Panc1 (cell line): ENCODE measurements at regions not wholly inside any gene's neighbourhood (a gene's known extent, or its start where the extent isn't known, plus 50 kb on each side); places are given as distances from the start of the nearest gene placed in this dataset.
"Not testable (repeated sequence)": the region's sequence is repeated elsewhere in the genome, so short reads cannot be mapped to it uniquely, and the experiment has no call there.

ENCODE experiments used
- ATAC-seq: fragments of 200-7000 bp; cut with Tn5 transposase; 2 replicates; pipeline ENCODE4 v1.9.1; 2020; ENCODE audit warnings: mild to moderate bottlenecking, moderate library complexity
- BruUV-seq: library from RNA; stranded (reverse); fragments of 400-500 nt; replicated peaks from 2 replicates; lab custom pipeline; 2021; lab: Mats Ljungman, UMichigan
- CTCF ChIA-PET: fragments of 300-600 bp; sonication (Branson Sonifier 250); formaldehyde crosslinking; loops from one replicate; lab custom pipeline; 2022; ENCODE audit warnings: antibody characterized with exemption; lab: Charles Lee
- POLR2A ChIA-PET: fragments of 300-600 bp; sonication (Branson Sonifier 250); formaldehyde crosslinking; loops from one replicate; lab custom pipeline; 2022; ENCODE audit warnings: antibody characterized with exemption; lab: Charles Lee
- DNase-seq: peaks from one replicate; pipeline ENCODE4 v3.0.0-alpha.2; 2010; ENCODE audit warnings: low read depth, low spot score
- H3K27ac ChIP-seq: 2 replicates; pipeline ENCODE4 v1.5.1; 2011; ENCODE audit warnings: mild to moderate bottlenecking, low read length, inconsistent platforms
- H3K27me3 ChIP-seq: fragments of 200-500 bp; sonication (Bioruptor generic); 2 replicates; pipeline ENCODE4 v1.6.0; 2014; ENCODE audit warnings: low read length, inconsistent platforms; ENCODE audit not compliant: control insufficient read depth, insufficient read depth
- H3K36me3 ChIP-seq: fragments of 200-500 bp; sonication (Bioruptor generic); 2 replicates; pipeline ENCODE4 v1.5.1; 2014; ENCODE audit warnings: inconsistent platforms, mild to moderate bottlenecking, low read length, moderate library complexity; ENCODE audit not compliant: control insufficient read depth, insufficient read depth
- H3K4me1 ChIP-seq: 2 replicates; pipeline ENCODE4 v1.5.1; 2011; ENCODE audit warnings: inconsistent platforms, mild to moderate bottlenecking, low read length, moderate library complexity; ENCODE audit not compliant: control insufficient read depth, insufficient read depth
- H3K4me3 ChIP-seq, 2 experiments: 2 replicates each; pipeline ENCODE4 v1.5.1; 2011 to 2012; ENCODE audit warnings: low read depth in 2 of 2, low read length in 2 of 2, mild to moderate bottlenecking in 2 of 2, inconsistent platforms in 1 of 2, moderate library complexity in 1 of 2
- H3K9me3 ChIP-seq: fragments of 200-500 bp; sonication (Bioruptor generic); 2 replicates; pipeline ENCODE4 v1.5.1; 2014; ENCODE audit warnings: low read depth, mild to moderate bottlenecking, inconsistent platforms, low read length, moderate library complexity; ENCODE audit not compliant: control insufficient read depth, insufficient read depth
- POLR2AphosphoS5 ChIP-seq: IDR thresholded peaks from 2 replicates; pipeline ENCODE4 v1.6.1; 2012; ENCODE audit warnings: mild to moderate bottlenecking, low read depth, low read length, moderate library complexity
- SIN3A ChIP-seq: IDR thresholded peaks from 2 replicates; pipeline ENCODE4 v1.6.1; 2012; ENCODE audit warnings: low read depth, mild to moderate bottlenecking, low read length, moderate library complexity, borderline replicate concordance; ENCODE audit not compliant: insufficient read depth
- TCF7L2 ChIP-seq: IDR thresholded peaks from 2 replicates; pipeline ENCODE4 v1.6.1; 2011; ENCODE audit warnings: mild to moderate bottlenecking, low read depth, low read length, inconsistent platforms
- in situ Hi-C: cut with HindIII; loops from 2 replicates; pipeline ENCODE4 v1.10.0; 2016; ENCODE audit warnings: low sequenced_read_pairs, low pct_unique_long_range_greater_than_20kb
- intact Hi-C: fragments of 100-400 bp; cut with micrococcal nuclease; formaldehyde crosslinking; loops from one replicate; pipeline ENCODE4 v1.10.0; 2022; ENCODE audit not compliant: unreplicated experiment
- TF ChIP-seq, protein P1 (sequence below), 2 experiments: IDR thresholded peaks; 2 replicates each; pipeline ENCODE4 v1.6.1; 2011 to 2012; ENCODE audit warnings: low read depth in 2 of 2, control low read depth in 1 of 2, low read length in 1 of 2, mild to moderate bottlenecking in 1 of 2, moderate library complexity in 1 of 2; ENCODE audit not compliant: insufficient read depth in 1 of 2
- TF ChIP-seq, protein P2 (sequence below): fragments of 450-650 bp; IDR thresholded peaks from 2 replicates; pipeline ENCODE4 v1.5.1; 2017; ENCODE audit warnings: mild to moderate bottlenecking

DNA sequence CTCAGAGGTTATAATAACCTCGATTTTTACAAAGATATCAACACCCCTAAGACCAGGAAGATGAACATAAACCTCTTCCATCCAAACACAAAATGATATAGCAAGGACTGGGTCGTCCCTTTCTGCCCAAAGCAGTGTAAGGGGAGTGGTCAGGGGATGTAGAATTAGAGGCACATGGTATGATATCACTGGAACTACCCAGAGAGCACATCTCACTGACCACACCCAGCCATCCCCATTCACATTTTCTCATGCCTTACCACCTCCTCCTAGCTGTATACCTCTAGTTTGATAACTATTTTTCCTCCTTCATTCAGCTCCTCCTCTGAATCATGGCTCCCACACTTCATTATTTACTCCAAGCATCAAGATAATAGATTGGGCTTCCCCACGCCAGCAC is 152.6 kb downstream of the COPS8 start:
- no TSS peak for BruUV-seq
- 0 out of 2 replicates have a peak, but pooled peaks cover 6% of the 10 kb centered on the region for H3K4me1 ChIP-seq
- no peak overlapping the region for H3K4me3 ChIP-seq
- TF ChIP-seq, protein P1, sequence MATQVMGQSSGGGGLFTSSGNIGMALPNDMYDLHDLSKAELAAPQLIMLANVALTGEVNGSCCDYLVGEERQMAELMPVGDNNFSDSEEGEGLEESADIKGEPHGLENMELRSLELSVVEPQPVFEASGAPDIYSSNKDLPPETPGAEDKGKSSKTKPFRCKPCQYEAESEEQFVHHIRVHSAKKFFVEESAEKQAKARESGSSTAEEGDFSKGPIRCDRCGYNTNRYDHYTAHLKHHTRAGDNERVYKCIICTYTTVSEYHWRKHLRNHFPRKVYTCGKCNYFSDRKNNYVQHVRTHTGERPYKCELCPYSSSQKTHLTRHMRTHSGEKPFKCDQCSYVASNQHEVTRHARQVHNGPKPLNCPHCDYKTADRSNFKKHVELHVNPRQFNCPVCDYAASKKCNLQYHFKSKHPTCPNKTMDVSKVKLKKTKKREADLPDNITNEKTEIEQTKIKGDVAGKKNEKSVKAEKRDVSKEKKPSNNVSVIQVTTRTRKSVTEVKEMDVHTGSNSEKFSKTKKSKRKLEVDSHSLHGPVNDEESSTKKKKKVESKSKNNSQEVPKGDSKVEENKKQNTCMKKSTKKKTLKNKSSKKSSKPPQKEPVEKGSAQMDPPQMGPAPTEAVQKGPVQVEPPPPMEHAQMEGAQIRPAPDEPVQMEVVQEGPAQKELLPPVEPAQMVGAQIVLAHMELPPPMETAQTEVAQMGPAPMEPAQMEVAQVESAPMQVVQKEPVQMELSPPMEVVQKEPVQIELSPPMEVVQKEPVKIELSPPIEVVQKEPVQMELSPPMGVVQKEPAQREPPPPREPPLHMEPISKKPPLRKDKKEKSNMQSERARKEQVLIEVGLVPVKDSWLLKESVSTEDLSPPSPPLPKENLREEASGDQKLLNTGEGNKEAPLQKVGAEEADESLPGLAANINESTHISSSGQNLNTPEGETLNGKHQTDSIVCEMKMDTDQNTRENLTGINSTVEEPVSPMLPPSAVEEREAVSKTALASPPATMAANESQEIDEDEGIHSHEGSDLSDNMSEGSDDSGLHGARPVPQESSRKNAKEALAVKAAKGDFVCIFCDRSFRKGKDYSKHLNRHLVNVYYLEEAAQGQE (IDR thresholded peaks at IDR 0.05; ENCODE audit: insufficient read depth in 1 of 2, low read depth in 2 of 2, low read length in 1 of 2): no peak
- TF ChIP-seq, protein P2, sequence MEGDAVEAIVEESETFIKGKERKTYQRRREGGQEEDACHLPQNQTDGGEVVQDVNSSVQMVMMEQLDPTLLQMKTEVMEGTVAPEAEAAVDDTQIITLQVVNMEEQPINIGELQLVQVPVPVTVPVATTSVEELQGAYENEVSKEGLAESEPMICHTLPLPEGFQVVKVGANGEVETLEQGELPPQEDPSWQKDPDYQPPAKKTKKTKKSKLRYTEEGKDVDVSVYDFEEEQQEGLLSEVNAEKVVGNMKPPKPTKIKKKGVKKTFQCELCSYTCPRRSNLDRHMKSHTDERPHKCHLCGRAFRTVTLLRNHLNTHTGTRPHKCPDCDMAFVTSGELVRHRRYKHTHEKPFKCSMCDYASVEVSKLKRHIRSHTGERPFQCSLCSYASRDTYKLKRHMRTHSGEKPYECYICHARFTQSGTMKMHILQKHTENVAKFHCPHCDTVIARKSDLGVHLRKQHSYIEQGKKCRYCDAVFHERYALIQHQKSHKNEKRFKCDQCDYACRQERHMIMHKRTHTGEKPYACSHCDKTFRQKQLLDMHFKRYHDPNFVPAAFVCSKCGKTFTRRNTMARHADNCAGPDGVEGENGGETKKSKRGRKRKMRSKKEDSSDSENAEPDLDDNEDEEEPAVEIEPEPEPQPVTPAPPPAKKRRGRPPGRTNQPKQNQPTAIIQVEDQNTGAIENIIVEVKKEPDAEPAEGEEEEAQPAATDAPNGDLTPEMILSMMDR: no peak
- TF ChIP-seq POLR2AphosphoS5 (no peak), TCF7L2 (no peak), SIN3A (no peak)
- DNase-seq (no peak), ATAC-seq (no peak)
- POLR2A ChIA-PET: no interaction called here
- in situ Hi-C loops (no loop called here), intact Hi-C loops (no loop called here)
- no peaks in the 10 kb centered on the region for H3K36me3 ChIP-seq
- H3K27ac ChIP-seq: peak overlapping the region; percentile 5; the same call in 1 of the 2 replicates
- H3K9me3 ChIP-seq: peaks cover 8% of the 10 kb centered on the region; the same call in 1 of the 2 replicates
- H3K27me3 ChIP-seq: no peaks in the 10 kb centered on the region
- CTCF ChIA-PET: no interaction called here

DNA sequence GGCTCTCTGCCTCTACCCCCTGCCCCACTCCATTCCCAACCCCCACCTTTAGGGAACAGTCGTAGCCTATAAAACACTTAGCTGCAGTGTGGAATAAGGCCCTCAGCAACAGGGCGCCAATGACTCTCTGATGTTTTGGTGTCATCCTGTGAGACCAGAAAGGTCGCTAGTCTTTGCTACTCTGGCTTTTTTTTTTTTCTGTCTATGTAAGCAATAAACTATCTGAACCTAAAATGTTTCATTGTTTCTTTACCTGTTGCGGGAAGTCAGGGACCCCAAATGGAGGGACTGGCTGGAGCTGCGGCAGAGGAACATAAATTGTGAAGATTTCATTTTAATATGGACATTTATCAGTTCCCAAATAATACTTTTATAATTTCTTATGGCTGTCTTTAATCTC is 154.6 kb downstream of the COPS8 start:
- Histone ChIP-seq H3K9me3 (peaks cover 11% of the 10 kb centered on the region; the same call in 1 of the 2 replicates), H3K27me3 (no peaks in the 10 kb centered on the region), H3K4me3 (no peak overlapping the region), H3K36me3 (no peaks in the 10 kb centered on the region), H3K4me1 (0 out of 2 replicates have a peak, but pooled peaks cover under 1% of the 10 kb centered on the region), H3K27ac (no peak overlapping the region; the same call in 1 of the 2 replicates)
- ChIA-PET CTCF (no interaction called here), POLR2A (no interaction called here)
- no TSS peak for BruUV-seq
- no peak for DNase-seq
- no peak for TF ChIP-seq POLR2AphosphoS5
- TF ChIP-seq, protein P1 (IDR thresholded peaks at IDR 0.05; ENCODE audit: insufficient read depth in 1 of 2, low read depth in 2 of 2, low read length in 1 of 2): no peak
- intact Hi-C loops: no loop called here
- in situ Hi-C loops: no loop called here
- no peak for ATAC-seq

DNA sequence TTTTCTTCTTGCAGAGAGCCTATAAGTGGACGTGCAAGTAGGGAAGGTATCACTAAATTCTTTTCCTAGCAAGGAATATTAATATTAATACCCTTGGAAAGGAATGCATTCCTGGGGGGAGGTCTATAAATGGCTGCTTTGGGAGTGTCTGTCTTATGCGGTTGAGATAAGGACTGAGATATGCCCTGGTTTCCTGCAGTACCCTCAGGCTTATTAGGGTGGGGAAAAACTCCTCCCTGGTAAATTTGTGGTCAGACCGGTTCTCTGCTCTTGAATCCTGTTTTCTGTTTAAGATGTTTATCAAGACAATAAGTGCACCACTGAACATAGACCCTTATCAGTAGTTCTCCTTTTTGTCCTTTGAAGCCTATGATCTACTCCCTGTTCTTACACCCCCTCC is 155.2 kb downstream of the COPS8 start:
- DNase-seq, H3K4me1 ChIP-seq, in situ Hi-C loops, H3K4me3 ChIP-seq, ATAC-seq, CTCF ChIA-PET, H3K27me3 ChIP-seq, POLR2A ChIA-PET, intact Hi-C loops, H3K36me3 ChIP-seq, BruUV-seq, H3K27ac ChIP-seq: not testable (repeated sequence)
- peaks cover 11% of the 10 kb centered on the region; the same call in 1 of the 2 replicates for H3K9me3 ChIP-seq
